A549 (cell line): ENCODE measurements at regions not wholly inside any gene's neighbourhood (a gene's known extent, or its start where the extent isn't known, plus 50 kb on each side); places are given as distances from the start of the nearest gene placed in this dataset.

ENCODE experiments used
- MYC ChIP-seq: IDR thresholded peaks from 2 replicates; pipeline ENCODE4 v1.6.1; 2012; ENCODE audit warnings: mild to moderate bottlenecking, inconsistent platforms, low read length, improper control_type of control experiment, borderline replicate concordance
- TF ChIP-seq, protein P1 (sequence below): fragments of >200 bp; sonication (Bioruptor Twin); formaldehyde crosslinking; IDR thresholded peaks from 3 replicates; pipeline ENCODE4 v1.5.1; 2016

DNA sequence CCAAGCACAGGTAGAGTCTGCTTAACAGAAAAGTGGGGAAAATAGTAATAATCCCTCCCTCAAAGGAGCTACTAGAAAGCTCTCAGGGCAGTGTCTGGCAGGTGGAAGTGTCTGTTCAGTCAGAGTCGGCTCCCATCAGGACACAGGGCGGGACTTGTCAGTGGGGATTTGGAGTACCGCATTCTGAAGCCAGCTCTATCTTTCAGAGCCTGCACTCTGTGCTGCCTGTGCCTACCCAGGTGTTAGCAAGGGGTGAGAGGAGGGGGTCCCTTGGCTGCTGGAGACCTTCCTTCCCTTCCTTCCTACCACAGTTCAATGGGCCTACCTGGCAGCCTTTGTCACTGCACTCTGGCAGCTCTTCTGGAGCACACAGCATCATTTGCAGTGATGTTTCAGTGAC is 615.5 kb downstream of the AJAP1 start:
- TF ChIP-seq, protein P1, sequence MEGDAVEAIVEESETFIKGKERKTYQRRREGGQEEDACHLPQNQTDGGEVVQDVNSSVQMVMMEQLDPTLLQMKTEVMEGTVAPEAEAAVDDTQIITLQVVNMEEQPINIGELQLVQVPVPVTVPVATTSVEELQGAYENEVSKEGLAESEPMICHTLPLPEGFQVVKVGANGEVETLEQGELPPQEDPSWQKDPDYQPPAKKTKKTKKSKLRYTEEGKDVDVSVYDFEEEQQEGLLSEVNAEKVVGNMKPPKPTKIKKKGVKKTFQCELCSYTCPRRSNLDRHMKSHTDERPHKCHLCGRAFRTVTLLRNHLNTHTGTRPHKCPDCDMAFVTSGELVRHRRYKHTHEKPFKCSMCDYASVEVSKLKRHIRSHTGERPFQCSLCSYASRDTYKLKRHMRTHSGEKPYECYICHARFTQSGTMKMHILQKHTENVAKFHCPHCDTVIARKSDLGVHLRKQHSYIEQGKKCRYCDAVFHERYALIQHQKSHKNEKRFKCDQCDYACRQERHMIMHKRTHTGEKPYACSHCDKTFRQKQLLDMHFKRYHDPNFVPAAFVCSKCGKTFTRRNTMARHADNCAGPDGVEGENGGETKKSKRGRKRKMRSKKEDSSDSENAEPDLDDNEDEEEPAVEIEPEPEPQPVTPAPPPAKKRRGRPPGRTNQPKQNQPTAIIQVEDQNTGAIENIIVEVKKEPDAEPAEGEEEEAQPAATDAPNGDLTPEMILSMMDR, result no peak
- TF ChIP-seq MYC, result no peak
